LNCaP clone FGC (cell line): ENCODE measurements at regions not wholly inside any gene's neighbourhood (a gene's known extent, or its start where the extent isn't known, plus 50 kb on each side); places are given as distances from the start of the nearest gene placed in this dataset.

Experiments
- DNase-seq: peaks from one replicate; pipeline ENCODE4 v3.0.0-alpha.2; 2011; ENCODE audit warnings: low read depth
- H3K4me3 ChIP-seq: 2 replicates; pipeline ENCODE4 v1.5.1; 2011; ENCODE audit warnings: mild to moderate bottlenecking, low read depth, low read length, control low read depth
- CTCF ChIP-seq: IDR thresholded peaks from 2 replicates; pipeline ENCODE4 v1.5.1; 2012; ENCODE audit warnings: mild to moderate bottlenecking; ENCODE audit not compliant: control insufficient read depth, insufficient read depth; ENCODE audit errors: extremely low read depth

DNA sequence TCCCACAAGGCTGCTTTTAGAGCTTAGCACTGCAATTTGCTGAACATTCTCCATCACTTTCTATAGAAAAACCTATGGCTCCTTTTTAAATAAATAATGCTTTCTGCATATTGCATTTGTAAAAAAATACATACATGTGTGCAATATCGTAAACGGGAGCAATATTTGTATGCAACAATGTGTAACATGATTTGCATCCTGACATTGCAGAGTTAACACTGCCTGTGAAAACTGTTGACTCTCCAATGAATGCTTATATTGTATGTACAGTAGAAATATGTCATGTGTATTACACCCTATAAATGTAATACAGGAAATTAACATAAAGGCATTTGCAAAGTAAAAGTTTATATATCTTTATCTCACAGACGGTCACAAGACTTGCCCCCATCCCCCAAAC lies 135.0 kb upstream of the PIEZO2 start:
- H3K4me3 ChIP-seq: no peak overlapping the region
- no peak for DNase-seq
- no peak for TF ChIP-seq CTCF

GRCh38 chr18:11283479-11284161 lies 134.3 kb upstream of the PIEZO2 start:
- TF ChIP-seq CTCF: no peak
- no peak for DNase-seq
- H3K4me3 ChIP-seq: no peak overlapping the region

DNA sequence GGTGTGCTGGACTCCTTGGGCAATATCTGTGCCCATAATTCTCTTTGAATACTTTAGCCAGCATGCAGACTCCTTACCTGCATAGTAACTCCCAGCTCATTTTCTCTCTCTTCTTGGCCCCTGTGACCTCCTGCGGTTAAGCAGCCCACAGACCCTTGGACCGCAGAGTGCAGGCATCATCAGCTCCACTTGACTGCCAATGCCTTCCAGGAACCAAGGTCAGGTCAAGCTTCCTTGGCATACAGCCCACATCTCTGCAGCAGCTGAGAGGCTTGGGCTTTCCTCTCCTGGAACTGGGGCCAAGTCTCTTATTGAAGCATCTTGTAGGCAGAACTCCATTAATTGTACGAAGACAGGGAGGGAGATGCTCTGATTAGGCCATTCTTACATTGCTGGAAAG lies 130.1 kb upstream of the PIEZO2 start:
- DNase-seq: no peak
- H3K4me3 ChIP-seq: no peak overlapping the region
- TF ChIP-seq CTCF: no peak

- DNase-seq: no peak
- no peak for TF ChIP-seq CTCF
- H3K4me3 ChIP-seq: no peak overlapping the region
These were observed 127.3 kb upstream of the PIEZO2 start for GRCh38 chr18:11276678-11277077.

DNA sequence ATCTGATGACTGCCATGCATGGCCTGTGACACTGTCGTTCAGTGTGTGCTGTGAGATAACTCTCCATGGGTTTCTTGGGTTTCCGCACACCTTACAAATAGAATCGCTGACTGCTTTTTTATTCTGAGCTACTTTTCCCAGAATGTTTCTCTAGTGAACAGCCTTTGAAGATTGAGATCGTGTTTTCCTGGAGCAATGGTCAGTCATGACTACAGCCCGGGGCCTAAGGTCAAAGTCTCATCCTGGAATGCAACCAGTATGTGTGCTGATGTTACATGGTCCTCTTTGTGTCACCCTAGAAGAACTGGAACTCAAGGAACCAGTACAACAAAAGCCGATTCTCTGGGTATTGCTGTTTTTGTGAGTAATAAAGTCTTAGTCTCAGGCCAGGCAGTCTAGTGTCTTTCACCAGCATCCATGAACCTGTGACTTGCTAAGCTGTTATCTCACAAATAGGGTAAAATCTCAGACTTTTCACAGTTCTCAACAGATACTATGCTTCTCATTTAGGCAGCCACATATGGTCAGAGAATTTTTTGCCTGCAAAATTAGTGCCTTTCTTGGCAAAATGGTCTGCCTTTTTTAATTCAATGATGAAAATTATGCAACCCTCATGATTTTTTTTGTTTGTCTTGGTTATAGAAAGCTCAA lies 124.9 kb upstream of the PIEZO2 start:
- no peak overlapping the region for H3K4me3 ChIP-seq
- no peak for TF ChIP-seq CTCF
- DNase-seq: no peak

- DNase-seq: no peak
- no peak overlapping the region for H3K4me3 ChIP-seq
- TF ChIP-seq CTCF: no peak
These were observed 123.1 kb upstream of the PIEZO2 start for GRCh38 chr18:11272516-11272915.

GRCh38 chr18:11271954-11272353 lies 122.6 kb upstream of the PIEZO2 start:
- TF ChIP-seq CTCF: no peak
- H3K4me3 ChIP-seq: no peak overlapping the region
- no peak for DNase-seq
